ENCODE measurements at regions not wholly inside any gene's neighbourhood (a gene's known extent, or its start where the extent isn't known, plus 50 kb on each side); places are given as distances from the start of the nearest gene placed in this dataset.

- peaks cover 6% of the 10 kb centered on the region for H3K9me3 ChIP-seq
- no peak overlapping the region for H3K27ac ChIP-seq
- no peak for TF ChIP-seq CTCF (IDR thresholded peaks at IDR 0.05)
- H3K27me3 ChIP-seq (ENCODE audit: insufficient read depth in 3 of 3, low read length in 2 of 3), result peaks cover 0 to 2% (median 0%) of the 10 kb centered on the region in 3 donors
- H3K36me3 ChIP-seq (ENCODE audit: insufficient read depth in 1 of 2, low read depth in 1 of 2), result no peaks in the 10 kb centered on the region
- DNase-seq (no peak), ATAC-seq (no peak)
- intact Hi-C loops (cut with DNase I), result no loop called here
- H3K4me1 ChIP-seq, result no peaks in the 10 kb centered on the region
- H3K4me3 ChIP-seq, result no peak overlapping the region
- 43 to 63% (median 51%) methylated on average over 5 of the region's 5 CpGs for WGBS, 3 donors
Observed at GRCh38 chr7:63071920-63072319, 926.7 kb upstream of the ZNF722 start.

GRCh38 chr7:63072806-63073205 lies 925.8 kb upstream of the ZNF722 start:
- DNase-seq (no peak), ATAC-seq (no peak)
- TF ChIP-seq CTCF (IDR thresholded peaks at IDR 0.05), result no peak
- Histone ChIP-seq H3K4me3 (no peak overlapping the region), H3K4me1 (no peaks in the 10 kb centered on the region), H3K36me3 (ENCODE audit: insufficient read depth in 1 of 2, low read depth in 1 of 2) (no peaks in the 10 kb centered on the region), H3K27me3 (ENCODE audit: insufficient read depth in 3 of 3, low read length in 2 of 3) (peaks cover 0 to 2% (median 0%) of the 10 kb centered on the region in 3 donors), H3K27ac (no peak overlapping the region), H3K9me3 (peaks cover 6% of the 10 kb centered on the region)
- intact Hi-C loops (cut with DNase I), result no loop called here
- 42 to 44% (median 42%) methylated on average over 5 of the region's 5 CpGs for WGBS, 3 donors

DNA sequence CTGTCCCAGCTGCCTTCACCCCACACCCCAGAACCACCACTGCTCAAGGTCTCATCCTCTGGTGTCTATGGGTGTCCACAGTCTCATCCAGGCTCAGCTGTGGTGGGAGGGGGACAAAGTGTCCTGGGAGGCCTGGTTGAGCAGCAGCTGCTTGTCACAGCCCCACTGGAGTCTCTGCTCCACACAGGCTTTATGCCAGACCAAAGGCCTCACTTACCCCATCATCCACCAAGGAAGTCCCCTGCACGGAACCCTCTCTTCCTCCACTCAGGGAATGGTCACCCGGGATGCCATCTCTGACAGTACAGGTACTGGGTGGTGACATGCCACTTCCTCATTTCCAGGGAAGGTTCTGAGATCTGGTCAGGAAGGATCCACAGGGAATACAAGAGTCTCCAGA lies 925.4 kb upstream of the ZNF722 start:
- Histone ChIP-seq H3K4me1 (no peaks in the 10 kb centered on the region), H3K27me3 (ENCODE audit: insufficient read depth in 3 of 3, low read length in 2 of 3) (peaks cover 0 to 2% (median 0%) of the 10 kb centered on the region in 3 donors), H3K36me3 (ENCODE audit: insufficient read depth in 1 of 2, low read depth in 1 of 2) (no peaks in the 10 kb centered on the region), H3K27ac (no peak overlapping the region), H3K4me3 (no peak overlapping the region), H3K9me3 (peaks cover 6% of the 10 kb centered on the region)
- intact Hi-C loops (cut with DNase I), result no loop called here
- ATAC-seq (no peak), DNase-seq (no peak)
- 70 to 79% (median 78%) methylated on average over 2 of the region's 2 CpGs for WGBS, 3 donors
- no peak for TF ChIP-seq CTCF (IDR thresholded peaks at IDR 0.05)

DNA sequence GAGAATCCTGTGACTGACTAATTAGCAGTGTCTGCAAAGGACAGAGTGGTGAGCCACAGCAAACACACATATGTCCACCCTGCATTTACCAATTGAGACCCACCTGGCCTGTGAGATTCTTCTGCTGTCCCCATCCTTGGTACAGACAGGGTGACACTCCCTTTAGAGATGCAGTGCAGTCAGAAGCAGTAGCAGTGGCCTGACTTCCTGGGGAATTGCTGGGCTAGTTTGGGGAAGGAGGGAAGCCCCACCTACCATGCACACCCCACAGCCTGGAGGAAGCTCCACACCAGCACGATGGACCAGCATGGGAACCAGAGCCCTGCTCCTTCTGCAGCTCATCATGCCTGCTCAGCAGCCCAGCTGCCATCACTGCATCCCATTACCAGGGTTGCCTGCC lies 924.9 kb upstream of the ZNF722 start:
- TF ChIP-seq CTCF (IDR thresholded peaks at IDR 0.05), result no peak
- DNase-seq (no peak), ATAC-seq (no peak)
- intact Hi-C loops (cut with DNase I), result no loop called here
- no peak overlapping the region for H3K4me3 ChIP-seq
- peaks cover 0 to 2% (median 0%) of the 10 kb centered on the region in 3 donors for H3K27me3 ChIP-seq (ENCODE audit: insufficient read depth in 3 of 3, low read length in 2 of 3)
- H3K4me1 ChIP-seq, result no peaks in the 10 kb centered on the region
- peaks cover 6% of the 10 kb centered on the region for H3K9me3 ChIP-seq
- H3K36me3 ChIP-seq (ENCODE audit: insufficient read depth in 1 of 2, low read depth in 1 of 2), result no peaks in the 10 kb centered on the region
- H3K27ac ChIP-seq, result no peak overlapping the region
- WGBS, 3 donors, result 47 to 67% (median 59%) methylated on average over 1 of the region's 1 CpG

DNA sequence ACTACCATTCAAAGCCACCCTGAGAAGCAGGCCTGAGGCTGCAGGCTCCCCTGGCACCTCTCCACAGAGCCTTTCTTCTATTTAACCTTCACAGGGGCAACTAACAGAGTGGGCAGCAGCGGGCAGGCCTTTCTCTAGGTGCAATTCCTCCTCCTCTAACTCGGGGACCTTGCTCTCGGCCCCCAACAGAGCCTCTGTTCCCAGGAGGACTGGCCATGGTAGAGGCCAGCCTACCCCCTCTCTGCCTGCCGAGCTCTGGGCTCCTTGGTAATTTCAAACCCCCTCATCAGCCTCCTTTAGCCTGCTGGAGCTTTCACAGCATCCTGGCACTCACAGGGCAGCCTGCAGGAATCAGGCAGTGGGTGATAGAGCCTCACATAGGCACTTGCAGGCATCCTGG lies 920.8 kb upstream of the ZNF722 start:
- Histone ChIP-seq H3K27ac (no peak overlapping the region), H3K4me3 (no peak overlapping the region), H3K27me3 (ENCODE audit: insufficient read depth in 3 of 3, low read length in 2 of 3) (no peaks in the 10 kb centered on the region), H3K9me3 (peaks cover 6% of the 10 kb centered on the region), H3K36me3 (ENCODE audit: insufficient read depth in 1 of 2, low read depth in 1 of 2) (no peaks in the 10 kb centered on the region), H3K4me1 (no peaks in the 10 kb centered on the region)
- DNase-seq (no peak), ATAC-seq (no peak)
- no peak for TF ChIP-seq CTCF (IDR thresholded peaks at IDR 0.05)
- intact Hi-C loops (cut with DNase I), result no loop called here
- 33 to 46% (median 35%) methylated on average over 4 of the region's 4 CpGs for WGBS, 3 donors

Data from psoas muscle (tissue), 7 donors.